ENCODE measurements at regions not wholly inside any gene's neighbourhood (a gene's known extent, or its start where the extent isn't known, plus 50 kb on each side); places are given as distances from the start of the nearest gene placed in this dataset.

GRCh38 chr5:42908509-42909488 lies 97.1 kb upstream of the SELENOP start:
- Histone ChIP-seq H3K9me3 (ENCODE audit: insufficient read depth in 2 of 2, low read depth in 1 of 2, low read length in 1 of 2) (no peaks in the 10 kb centered on the region), H2BK20ac (ENCODE audit: low read length) (no peak overlapping the region), H3K4me1 (replicated peaks in 1 of 4; ENCODE audit: control insufficient read depth in 3 of 4, insufficient read depth in 4 of 4, low read length in 3 of 4) (no peaks in the 10 kb centered on the region; a peak in 1 of 7 replicates), H2BK120ac (replicated peaks; ENCODE audit: low read depth, low read length) (no peak overlapping the region), H3K27me3 (replicated peaks in 1 of 4; ENCODE audit: control insufficient read depth in 3 of 4, extremely low read depth in 1 of 4, insufficient read depth in 3 of 4, low read length in 3 of 4) (peaks cover 0 to 12% (median 8%) of the 10 kb centered on the region in 4 experiments; a peak in 6 of 7 replicates), H3K9ac (replicated peaks in 1 of 4; ENCODE audit: extremely low read depth in 1 of 4, low read depth in 3 of 4, low read length in 3 of 4) (no peak overlapping the region; a peak in 1 of 7 replicates), H3K14ac (ENCODE audit: insufficient read length) (no peak overlapping the region), H3K79me2 (ENCODE audit: control insufficient read depth in 1 of 2, insufficient read depth in 2 of 2, low read length in 2 of 2) (no peaks in the 10 kb centered on the region), H3K23me2 (ENCODE audit: low read depth, low read length) (peaks cover 2% of the 10 kb centered on the region; the same call in 1 of the 2 replicates), H3K27ac (ENCODE audit: low read depth, low read length) (no peak overlapping the region), H2BK15ac (ENCODE audit: low read length) (no peak overlapping the region), H4K20me1 (replicated peaks in 1 of 2; ENCODE audit: control insufficient read depth in 1 of 2, insufficient read depth in 2 of 2, low read length in 2 of 2) (no peaks in the 10 kb centered on the region), H4K8ac (ENCODE audit: extremely low read depth, insufficient read depth, low read length) (no peak overlapping the region), H4K5ac (ENCODE audit: insufficient read length, low read depth, low read length) (no peak overlapping the region), H4K91ac (replicated peaks; ENCODE audit: insufficient read length, low read length) (no peak overlapping the region), H2AK5ac (ENCODE audit: low read depth, low read length) (no peak overlapping the region), H2BK12ac (ENCODE audit: low read depth, low read length) (no peak overlapping the region), H3K4me2 (ENCODE audit: insufficient read depth in 1 of 2, low read depth in 2 of 2, low read length in 2 of 2) (peak overlapping the region; percentile 63 to 88), H3K79me1 (ENCODE audit: low read depth, low read length) (no peaks in the 10 kb centered on the region), H3K18ac (ENCODE audit: extremely low read depth, low read length) (no peak overlapping the region), H3K4me3 (ENCODE audit: extremely low read depth in 1 of 4, insufficient read depth in 2 of 4, low read depth in 3 of 4, low read length in 4 of 4) (peak overlapping the region; percentile 49 to 66 (median 55); a peak in 7 of 8 replicates), H3K23ac (ENCODE audit: insufficient read length) (no peak overlapping the region), H2AFZ (ENCODE audit: low read length) (peak overlapping the region; percentile 96), H3K36me3 (ENCODE audit: control insufficient read depth in 2 of 4, insufficient read depth in 4 of 4, low read length in 3 of 4) (no peaks in the 10 kb centered on the region), H2BK5ac (ENCODE audit: low read depth, low read length) (no peak overlapping the region), H3K56ac (replicated peaks; ENCODE audit: insufficient read length, low read depth, low read length) (peak overlapping the region; percentile 81), H3K4ac (replicated peaks; ENCODE audit: insufficient read length, low read depth, low read length) (no peak overlapping the region)
- ChIA-PET POLR2A (ENCODE audit: partially characterized antibody) (interaction anchor here (0.6 to 1.2 kb wide), 2 partner anchors 11 to 156 kb away, joined by 3 read pairs; no protein-coding TSS in a partner anchor), CTCF (ENCODE audit: partially characterized antibody) (interaction anchor here (0.6 to 6.4 kb wide), 33 partner anchors 8 to 315 kb away, joined by 3 to 60 read pairs (median 5); no protein-coding TSS in a partner anchor)
- 20% methylated on average over 30 of the region's 30 CpGs; no CpG with 5 or more reads in 1 of the 2 experiments for WGBS, 2 experiments (ENCODE audit: extremely low coverage in 1 of 2, insufficient coverage in 1 of 2, insufficient read length in 1 of 2, insufficient replicate concordance in 2 of 2, low coverage in 1 of 2, low lambda C conversion rate in 2 of 2, missing lambda C conversion rate in 1 of 2)
- peak; percentile 47 to 88 for DNase-seq (ENCODE audit: low read depth in 1 of 2, low spot score in 2 of 2)
- FAIRE-seq: peak; percentile 92
- TF ChIP-seq GABPA (IDR thresholded peaks at IDR 0.05; ENCODE audit: borderline replicate concordance, insufficient read depth, low read length) (no peak), NRF1 (IDR thresholded peaks at IDR 0.05; ENCODE audit: low read depth, low read length) (peak; percentile 71), EP300 (IDR thresholded peaks at IDR 0.05; ENCODE audit: borderline replicate concordance in 1 of 2, low read depth in 2 of 2, low read length in 2 of 2) (no peak), ATF3 (IDR thresholded peaks at IDR 0.05; ENCODE audit: insufficient read depth, low read depth, low read length) (no peak), ZNF274 (IDR thresholded peaks at IDR 0.05; ENCODE audit: borderline replicate concordance, extremely low read depth, low read length) (no peak), TEAD4 (IDR thresholded peaks at IDR 0.05; ENCODE audit: low read depth, low read length) (0 out of 2 replicates have a peak, but pooled peaks have one; percentile 13), RAD21 (IDR thresholded peaks at IDR 0.05 in 1 of 2, conservative IDR thresholded peaks at IDR 0.05 in 1 of 2; ENCODE audit: low read depth in 2 of 2, low read length in 2 of 2) (peak; percentile 68 to 77), BCL11A (IDR thresholded peaks at IDR 0.05; ENCODE audit: low read depth in 2 of 2, low read length in 2 of 2) (no peak), SP1 (IDR thresholded peaks at IDR 0.05; ENCODE audit: low read depth, low read length) (no peak), JUND (IDR thresholded peaks at IDR 0.05; ENCODE audit: low read length) (peak; percentile 21; the same call in 1 of the 2 replicates)
